PC-3 (cell line): ENCODE measurements at regions not wholly inside any gene's neighbourhood (a gene's known extent, or its start where the extent isn't known, plus 50 kb on each side); places are given as distances from the start of the nearest gene placed in this dataset.

Source experiments
- ATAC-seq: fragments of 200-7000 bp; cut with Tn5 transposase; 2 replicates; pipeline ENCODE4 v1.9.1; 2020; ENCODE audit warnings: mild to moderate bottlenecking, moderate library complexity
- BruUV-seq: library from RNA; stranded (reverse); fragments of 400-500 nt; replicated peaks from 2 replicates; lab custom pipeline; 2021; lab: Mats Ljungman, UMichigan
- CTCF ChIA-PET: fragments of 300-600 bp; sonication (Branson Sonifier 250); formaldehyde crosslinking; loops from one replicate; lab custom pipeline; 2022; ENCODE audit warnings: antibody characterized with exemption; lab: Charles Lee
- POLR2A ChIA-PET: fragments of 300-600 bp; sonication (Branson Sonifier 250); formaldehyde crosslinking; loops from one replicate; lab custom pipeline; 2022; ENCODE audit warnings: antibody characterized with exemption; ENCODE audit not compliant: unreplicated experiment; lab: Charles Lee
- DNase-seq: peaks from one replicate; pipeline ENCODE4 v3.0.0-alpha.2; 2015
- H2AFZ ChIP-seq: fragments of 300-600 bp; sonication (generic); 2 replicates; pipeline ENCODE4 v1.6.0; 2016; ENCODE audit warnings: antibody characterized with exemption, low read length
- H3F3A ChIP-seq: fragments of 300-600 bp; sonication (generic); one replicate; pipeline ENCODE4 v1.6.0; 2017; ENCODE audit warnings: antibody characterized with exemption, low read length, control low read depth, mild to moderate bottlenecking; ENCODE audit not compliant: unreplicated experiment
- H3K27ac ChIP-seq: fragments of 300-600 bp; sonication (generic); 2 replicates; pipeline ENCODE4 v1.5.1; 2016; ENCODE audit warnings: mild to moderate bottlenecking, low read length
- H3K27me3 ChIP-seq: fragments of 300-600 bp; sonication (generic); 2 replicates; pipeline ENCODE4 v1.6.1; 2016; ENCODE audit warnings: low read length, mixed read lengths
- H3K36me3 ChIP-seq: fragments of 300-600 bp; sonication (generic); 2 replicates; pipeline ENCODE4 v1.6.1; 2016; ENCODE audit warnings: low read depth, mixed run types, low read length, mixed read lengths
- H3K4me1 ChIP-seq: fragments of 300-600 bp; sonication (generic); 2 replicates; pipeline ENCODE4 v1.5.1; 2016; ENCODE audit warnings: low read length; ENCODE audit not compliant: insufficient read depth
- H3K4me2 ChIP-seq: fragments of 300-600 bp; sonication (generic); 2 replicates; pipeline ENCODE4 v1.6.0; 2016; ENCODE audit warnings: low read length
- H3K4me3 ChIP-seq: fragments of 300-600 bp; sonication (generic); 2 replicates; pipeline ENCODE4 v1.5.1; 2016; ENCODE audit warnings: mild to moderate bottlenecking, low read length, mixed read lengths
- H3K79me2 ChIP-seq: fragments of 300-600 bp; sonication (generic); 2 replicates; pipeline ENCODE4 v1.6.1; 2017; ENCODE audit warnings: low read length, mixed read lengths
- H3K9ac ChIP-seq: fragments of 300-600 bp; sonication (generic); 2 replicates; pipeline ENCODE4 v1.6.0; 2016; ENCODE audit warnings: mild to moderate bottlenecking, low read length
- H3K9me2 ChIP-seq: fragments of 300-600 bp; sonication (generic); replicated peaks from 2 replicates; pipeline ENCODE4 v1.6.1; 2016; ENCODE audit warnings: mixed run types, low read length, mixed read lengths
- H3K9me3 ChIP-seq: fragments of 300-600 bp; sonication (generic); 2 replicates; pipeline ENCODE4 v1.6.1; 2016; ENCODE audit warnings: low read length, mixed read lengths
- H4K20me1 ChIP-seq: fragments of 300-600 bp; sonication (generic); 2 replicates; pipeline ENCODE4 v1.6.1; 2016; ENCODE audit warnings: low read length, mixed read lengths
- EZH2 ChIP-seq: fragments of 300-600 bp; sonication (generic); IDR thresholded peaks from one replicate; pipeline ENCODE4 v1.6.1; 2017; ENCODE audit warnings: antibody characterized with exemption, mild to moderate bottlenecking, low read length; ENCODE audit not compliant: unreplicated experiment
- EZH2phosphoT487 ChIP-seq: fragments of 300-600 bp; sonication (generic); IDR thresholded peaks from 2 replicates; pipeline ENCODE4 v1.6.1; 2018; ENCODE audit warnings: mild to moderate bottlenecking, antibody characterized with exemption, low read length, borderline replicate concordance
- intact Hi-C: fragments of 100-400 bp; cut with micrococcal nuclease; formaldehyde crosslinking; loops from 2 replicates; pipeline ENCODE4 v1.9.0; 2023
- TF ChIP-seq, protein P1 (sequence below): fragments of 300-600 bp; sonication (generic); conservative IDR thresholded peaks from 2 replicates; pipeline ENCODE4 v1.5.1; 2017; ENCODE audit warnings: antibody characterized with exemption, low read depth, mild to moderate bottlenecking, low read length

GRCh38 chr6:6714118-6714897, 125.8 kb downstream of the LY86 start:
- POLR2A ChIA-PET = no interaction called here
- no peaks in the 10 kb centered on the region for H4K20me1 ChIP-seq
- no peaks in the 10 kb centered on the region for H3K9me2 ChIP-seq
- H3K27me3 ChIP-seq = no peaks in the 10 kb centered on the region
- H3K4me3 ChIP-seq = no peak overlapping the region
- H3K4me2 ChIP-seq = no peak overlapping the region
- no peak overlapping the region for H3K9ac ChIP-seq
- no peak for DNase-seq
- H3K79me2 ChIP-seq = no peaks in the 10 kb centered on the region
- no peaks in the 10 kb centered on the region for H3F3A ChIP-seq
- CTCF ChIA-PET = no interaction called here
- TF ChIP-seq EZH2phosphoT487 (no peak), EZH2 (no peak)
- TF ChIP-seq, protein P1, sequence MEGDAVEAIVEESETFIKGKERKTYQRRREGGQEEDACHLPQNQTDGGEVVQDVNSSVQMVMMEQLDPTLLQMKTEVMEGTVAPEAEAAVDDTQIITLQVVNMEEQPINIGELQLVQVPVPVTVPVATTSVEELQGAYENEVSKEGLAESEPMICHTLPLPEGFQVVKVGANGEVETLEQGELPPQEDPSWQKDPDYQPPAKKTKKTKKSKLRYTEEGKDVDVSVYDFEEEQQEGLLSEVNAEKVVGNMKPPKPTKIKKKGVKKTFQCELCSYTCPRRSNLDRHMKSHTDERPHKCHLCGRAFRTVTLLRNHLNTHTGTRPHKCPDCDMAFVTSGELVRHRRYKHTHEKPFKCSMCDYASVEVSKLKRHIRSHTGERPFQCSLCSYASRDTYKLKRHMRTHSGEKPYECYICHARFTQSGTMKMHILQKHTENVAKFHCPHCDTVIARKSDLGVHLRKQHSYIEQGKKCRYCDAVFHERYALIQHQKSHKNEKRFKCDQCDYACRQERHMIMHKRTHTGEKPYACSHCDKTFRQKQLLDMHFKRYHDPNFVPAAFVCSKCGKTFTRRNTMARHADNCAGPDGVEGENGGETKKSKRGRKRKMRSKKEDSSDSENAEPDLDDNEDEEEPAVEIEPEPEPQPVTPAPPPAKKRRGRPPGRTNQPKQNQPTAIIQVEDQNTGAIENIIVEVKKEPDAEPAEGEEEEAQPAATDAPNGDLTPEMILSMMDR = no peak
- no peaks in the 10 kb centered on the region for H3K36me3 ChIP-seq
- ATAC-seq = no peak
- H2AFZ ChIP-seq = no peak overlapping the region
- intact Hi-C loops = no loop called here
- BruUV-seq = no TSS peak
- H3K9me3 ChIP-seq = no peaks in the 10 kb centered on the region
- H3K27ac ChIP-seq = no peak overlapping the region
- H3K4me1 ChIP-seq = peaks cover 23% of the 10 kb centered on the region

DNA sequence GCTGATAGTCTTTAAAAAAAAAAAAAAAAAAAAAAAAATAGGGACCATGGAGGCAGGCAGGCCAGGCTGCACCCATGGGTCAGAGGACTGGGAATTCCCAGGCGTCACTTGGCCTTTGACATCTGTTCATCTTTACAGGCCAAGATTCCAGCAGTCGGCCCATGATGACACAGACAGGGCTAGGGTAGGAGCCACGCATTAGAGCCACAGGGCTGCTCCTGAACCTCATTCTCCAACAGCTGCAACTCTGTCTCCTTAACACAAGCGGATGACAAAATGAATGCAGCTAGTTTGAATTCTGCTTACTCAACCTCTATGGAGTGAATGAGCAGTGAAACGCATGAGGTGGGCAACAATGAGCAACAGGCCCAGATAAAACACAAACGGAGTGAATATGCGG, 126.4 kb downstream of the LY86 start:
- H3K79me2 ChIP-seq = no peaks in the 10 kb centered on the region
- ChIA-PET POLR2A (no interaction called here), CTCF (no interaction called here)
- no peaks in the 10 kb centered on the region for H3F3A ChIP-seq
- intact Hi-C loops = no loop called here
- peaks cover 23% of the 10 kb centered on the region for H3K4me1 ChIP-seq
- no peak overlapping the region for H3K4me2 ChIP-seq
- TF ChIP-seq, protein P1 = no peak
- TF ChIP-seq EZH2phosphoT487 = no peak
- no peak for TF ChIP-seq EZH2
- no peaks in the 10 kb centered on the region for H3K36me3 ChIP-seq
- H3K9me3 ChIP-seq = no peaks in the 10 kb centered on the region
- ATAC-seq (no peak), DNase-seq (no peak)
- H2AFZ ChIP-seq = no peak overlapping the region
- H3K27me3 ChIP-seq = no peaks in the 10 kb centered on the region
- H3K4me3 ChIP-seq = no peak overlapping the region
- no peak overlapping the region for H3K27ac ChIP-seq
- H3K9ac ChIP-seq = no peak overlapping the region
- H4K20me1 ChIP-seq = no peaks in the 10 kb centered on the region
- H3K9me2 ChIP-seq = no peaks in the 10 kb centered on the region
- no TSS peak for BruUV-seq

GRCh38 chr6:6715465-6715864, 126.9 kb downstream of the LY86 start:
- TF ChIP-seq EZH2 (no peak), EZH2phosphoT487 (no peak)
- TF ChIP-seq, protein P1 = no peak
- ChIA-PET POLR2A (no interaction called here), CTCF (no interaction called here)
- Histone ChIP-seq H3K4me1 (peaks cover 23% of the 10 kb centered on the region), H3K4me3 (no peak overlapping the region), H2AFZ (no peak overlapping the region), H3K4me2 (no peak overlapping the region), H3K9ac (no peak overlapping the region), H3K27ac (no peak overlapping the region), H3F3A (no peaks in the 10 kb centered on the region), H4K20me1 (no peaks in the 10 kb centered on the region), H3K9me2 (no peaks in the 10 kb centered on the region), H3K9me3 (no peaks in the 10 kb centered on the region), H3K36me3 (no peaks in the 10 kb centered on the region), H3K27me3 (no peaks in the 10 kb centered on the region), H3K79me2 (no peaks in the 10 kb centered on the region)
- DNase-seq (no peak), ATAC-seq (no peak)
- intact Hi-C loops = no loop called here
- BruUV-seq = no TSS peak
